ENCODE measurements at regions not wholly inside any gene's neighbourhood (a gene's known extent, or its start where the extent isn't known, plus 50 kb on each side); places are given as distances from the start of the nearest gene placed in this dataset.
"Not testable (repeated sequence)": the region's sequence is repeated elsewhere in the genome, so short reads cannot be mapped to it uniquely, and the experiment has no call there.

DNA sequence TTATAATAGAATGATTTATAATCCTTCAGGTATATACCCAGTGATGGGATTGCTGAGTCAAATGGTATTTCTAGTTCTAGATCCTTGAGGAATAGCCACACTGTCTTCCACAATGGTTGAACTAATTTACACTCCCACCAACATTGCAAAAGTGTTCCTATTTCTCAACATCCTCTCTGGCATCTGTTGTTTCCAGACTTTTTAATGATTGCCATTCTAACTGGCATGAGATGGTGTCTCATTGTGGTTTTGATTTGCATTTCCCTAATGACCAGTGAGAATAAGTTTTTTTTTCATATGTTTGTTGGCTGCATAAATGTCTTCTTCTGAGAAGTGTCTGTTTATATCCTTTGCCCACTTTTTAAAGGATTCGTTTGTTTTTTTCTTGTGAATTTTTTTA lies 615.1 kb downstream of the STK39 start:
- intact Hi-C loops (cut with DNase I); DNase-seq: not testable (repeated sequence)

GRCh38 chr2:167626961-167627360 lies 620.4 kb downstream of the STK39 start:
- no peak for DNase-seq
- intact Hi-C loops (cut with DNase I): no loop called here

GRCh38 chr2:167626301-167626700 lies 621.1 kb downstream of the STK39 start:
- intact Hi-C loops (cut with DNase I): no loop called here
- DNase-seq: no peak

DNA sequence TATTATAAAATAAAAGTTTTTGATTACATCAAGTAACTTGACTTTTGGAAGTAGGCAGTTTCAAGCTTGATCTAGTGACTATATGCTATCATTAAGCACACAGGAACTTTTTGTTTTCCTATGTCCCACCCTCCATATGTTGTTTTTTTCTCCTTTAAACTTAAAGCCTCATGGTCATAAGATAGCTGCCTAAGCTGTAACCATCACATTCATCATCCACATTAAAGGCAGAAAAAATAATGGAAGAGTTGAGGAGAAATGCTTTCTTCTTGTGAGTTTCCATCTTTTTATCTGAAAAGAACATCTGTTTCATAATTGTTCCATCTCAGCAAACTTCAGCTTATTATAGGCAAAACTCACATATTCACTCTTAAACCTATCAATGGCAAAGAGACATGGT lies 630.4 kb downstream of the STK39 start:
- intact Hi-C loops (cut with DNase I): no loop called here
- DNase-seq: no peak

GRCh38 chr2:167613471-167613870 lies 633.9 kb downstream of the STK39 start:
- intact Hi-C loops (cut with DNase I): no loop called here

GRCh38 chr2:167608487-167608886 lies 638.9 kb downstream of the STK39 start:
- DNase-seq: no peak
- intact Hi-C loops (cut with DNase I): no loop called here

More at GRCh38 chr2:167613471-167613870, 633.9 kb downstream of the STK39 start:
- DNase-seq: no peak

DNA sequence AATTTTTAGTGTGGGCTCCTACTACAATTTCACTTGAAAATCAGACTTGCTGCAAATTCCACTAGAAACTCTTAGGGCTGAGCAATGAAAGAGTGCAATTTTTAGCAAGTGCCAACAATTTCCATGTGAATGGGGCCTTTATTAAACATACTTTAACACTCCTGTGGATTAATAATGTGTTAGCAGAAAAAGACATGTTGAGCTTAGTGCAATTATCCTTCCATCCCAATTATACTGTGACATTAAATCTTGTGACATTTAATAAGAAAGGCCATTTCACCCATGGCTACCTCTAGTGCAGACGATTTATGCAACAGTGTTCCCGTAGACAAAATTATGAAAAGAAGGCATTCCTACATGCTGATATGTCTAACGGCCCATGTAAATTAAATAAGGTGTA lies 639.7 kb downstream of the STK39 start:
- DNase-seq: no peak

DNA sequence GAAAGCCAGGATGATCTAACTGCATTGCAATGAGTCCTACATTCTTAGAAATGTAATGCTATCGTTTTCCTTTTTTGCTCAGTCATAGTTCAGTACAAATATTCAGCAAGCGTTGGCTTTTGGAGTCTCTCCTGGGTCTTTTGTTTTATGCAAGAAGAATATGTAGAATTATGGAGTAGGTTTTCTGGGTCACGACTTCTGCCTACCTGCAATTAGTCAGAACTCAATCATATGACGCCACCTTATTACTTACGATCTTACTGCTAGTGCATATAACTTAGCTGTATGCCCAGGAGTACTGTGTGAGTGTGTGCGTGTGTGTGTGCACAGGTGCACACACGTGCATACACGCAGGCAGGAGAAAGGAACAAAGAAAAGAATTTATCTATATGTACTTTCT lies 640.2 kb downstream of the STK39 start:
- intact Hi-C loops (cut with DNase I): no loop called here

More for the DNA sequence above, 639.7 kb downstream of the STK39 start:
- intact Hi-C loops (cut with DNase I): no loop called here

DNA sequence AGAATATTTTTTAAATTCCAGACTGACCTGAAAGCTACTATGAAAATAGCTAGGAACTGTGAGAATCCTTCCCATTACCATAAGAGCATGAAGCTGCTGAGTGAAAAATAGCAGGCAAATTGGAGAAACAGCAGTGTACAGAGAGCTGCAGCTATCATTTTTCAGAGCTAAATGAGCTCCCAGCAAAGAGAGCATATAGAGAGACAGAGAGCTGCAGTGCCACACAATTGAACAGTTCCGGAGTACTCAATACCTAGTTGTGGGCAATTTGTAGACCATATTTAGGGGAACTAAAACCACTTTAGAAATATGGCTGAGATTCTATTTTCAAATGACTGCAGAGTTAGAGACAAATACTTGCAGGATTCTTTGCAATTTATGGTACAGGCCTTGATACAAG lies 645.3 kb downstream of the STK39 start:
- intact Hi-C loops (cut with DNase I): no loop called here
- no peak for DNase-seq

More for the DNA sequence above, 640.2 kb downstream of the STK39 start:
- DNase-seq: peak in 18 of 42 donors; percentile 2 to 56 (median 25)

DNA sequence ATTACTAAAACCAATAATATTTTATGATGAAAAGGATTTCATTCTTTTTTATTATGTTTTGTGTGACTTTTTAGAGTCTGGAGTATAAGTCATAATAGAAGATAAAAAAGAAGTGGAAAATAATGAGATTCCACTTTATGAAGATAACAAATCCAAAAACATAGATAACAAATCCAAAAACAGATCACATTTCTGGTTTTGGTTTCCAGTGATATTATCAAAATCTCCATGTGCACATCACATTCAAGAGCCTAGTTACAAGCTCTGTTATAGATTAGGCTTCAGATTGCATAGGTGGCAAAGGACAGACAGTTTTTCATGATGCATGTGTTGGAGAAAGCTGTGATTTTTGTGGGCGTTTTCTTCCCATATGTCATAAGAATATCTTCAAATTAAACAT lies 648.2 kb downstream of the STK39 start:
- no peak for DNase-seq
- intact Hi-C loops (cut with DNase I): no loop called here

DNA sequence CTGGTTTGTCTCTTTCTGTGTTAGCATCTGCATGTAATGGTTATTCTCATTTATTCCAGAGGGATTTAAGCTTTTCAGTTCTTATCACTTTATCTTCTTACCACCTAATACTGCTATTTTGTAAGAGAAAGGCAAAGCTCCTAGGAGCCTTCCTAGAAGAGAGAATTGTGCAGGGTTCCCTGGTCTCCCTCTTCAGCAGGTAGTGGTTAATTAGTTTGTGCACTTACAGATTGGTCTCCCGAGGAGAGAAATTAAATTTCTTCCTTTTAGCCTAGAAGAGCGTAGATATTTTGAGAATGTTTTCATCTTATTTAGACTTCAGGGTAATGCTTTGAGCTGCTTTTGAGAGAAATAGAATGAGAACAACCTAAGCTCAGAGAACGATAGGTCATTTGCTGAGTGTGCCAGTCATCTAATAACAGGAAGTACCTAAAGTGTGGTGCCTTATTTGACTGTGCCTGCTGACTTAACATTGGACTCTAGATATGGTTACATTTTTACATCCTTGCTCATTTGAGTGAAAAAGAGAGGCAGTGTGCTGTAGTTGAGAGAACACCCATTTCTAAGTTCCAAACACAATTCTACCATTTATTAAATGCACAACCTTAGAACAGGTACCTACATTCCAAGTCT lies 651.4 kb downstream of the STK39 start:
- intact Hi-C loops (cut with DNase I): no loop called here
- DNase-seq: no peak

DNA sequence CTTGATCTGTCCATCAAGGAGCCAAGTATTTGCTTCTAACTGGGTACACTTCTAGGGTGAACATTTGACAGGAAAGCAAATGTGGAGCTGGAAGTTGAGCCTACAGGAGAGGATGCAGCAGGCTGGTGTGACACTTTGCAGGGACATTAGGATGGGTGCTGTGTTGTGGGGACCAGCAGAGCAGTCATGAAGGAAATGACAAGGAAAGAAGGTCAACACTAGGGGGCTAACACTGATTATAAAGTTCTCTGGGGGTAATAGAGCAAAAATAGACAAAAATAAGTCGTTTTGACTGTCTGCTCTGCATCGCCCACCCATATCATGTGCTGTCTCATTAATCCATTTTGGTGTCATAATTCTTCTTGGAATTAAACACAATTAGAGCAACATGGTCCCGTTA lies 652.4 kb downstream of the STK39 start:
- intact Hi-C loops (cut with DNase I): no loop called here

DNA sequence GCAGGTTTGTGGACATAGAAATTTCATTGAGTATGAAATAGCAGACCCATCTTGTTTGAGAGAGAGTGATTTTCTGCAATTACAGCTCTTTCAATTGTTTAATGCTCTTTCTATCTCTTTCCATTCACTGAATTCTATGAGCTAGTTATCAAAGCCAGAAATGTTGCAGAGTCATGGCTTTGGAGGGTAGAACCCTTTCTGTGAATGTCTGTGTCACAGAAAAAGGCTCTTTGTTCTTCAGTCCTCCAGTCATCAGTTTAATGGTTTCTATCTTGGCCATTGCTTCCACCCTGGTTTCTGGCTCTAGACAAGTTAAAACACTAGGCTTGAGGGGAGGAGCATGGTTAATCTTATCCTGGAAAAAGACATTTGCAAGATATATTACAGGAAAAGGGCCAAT lies 655.0 kb downstream of the STK39 start:
- peak in 9 of 42 donors; percentile 10 to 58 (median 14) for DNase-seq
- intact Hi-C loops (cut with DNase I): no loop called here

More for the DNA sequence above, 652.4 kb downstream of the STK39 start:
- DNase-seq: no peak

- intact Hi-C loops (cut with DNase I): no loop called here
Observed at GRCh38 chr2:167582619-167583018, 664.8 kb downstream of the STK39 start.

DNA sequence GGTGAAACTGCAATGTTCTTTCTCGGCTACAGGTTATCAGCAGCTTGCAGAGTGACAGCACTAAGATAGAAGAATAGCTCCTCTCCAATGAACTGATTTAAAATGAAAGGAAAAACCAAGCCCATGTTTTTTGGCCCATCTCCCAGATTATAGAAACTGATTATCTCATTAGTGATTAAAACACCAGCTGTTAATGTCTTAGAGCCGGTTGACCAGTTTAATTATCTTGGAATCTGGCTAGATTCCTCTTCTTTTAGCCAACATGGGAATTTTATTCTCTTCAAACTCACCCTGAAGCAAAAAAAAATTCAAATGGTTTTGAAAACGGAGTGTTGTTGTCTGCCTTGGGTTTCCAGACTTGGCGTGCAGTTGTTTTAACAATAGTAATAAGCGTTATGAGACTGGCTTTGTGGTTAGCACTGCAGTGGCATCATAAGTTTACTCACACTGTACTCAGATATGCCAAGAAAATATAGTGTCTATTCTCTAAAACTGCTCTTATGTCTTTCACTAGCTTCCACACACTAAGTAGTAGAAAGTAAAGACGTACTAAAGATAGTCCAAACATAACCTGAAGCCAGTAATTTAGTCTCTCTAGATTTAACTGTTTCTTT lies 665.3 kb downstream of the STK39 start:
- DNase-seq: no peak

More at GRCh38 chr2:167582619-167583018, 664.8 kb downstream of the STK39 start:
- no peak for DNase-seq

DNA sequence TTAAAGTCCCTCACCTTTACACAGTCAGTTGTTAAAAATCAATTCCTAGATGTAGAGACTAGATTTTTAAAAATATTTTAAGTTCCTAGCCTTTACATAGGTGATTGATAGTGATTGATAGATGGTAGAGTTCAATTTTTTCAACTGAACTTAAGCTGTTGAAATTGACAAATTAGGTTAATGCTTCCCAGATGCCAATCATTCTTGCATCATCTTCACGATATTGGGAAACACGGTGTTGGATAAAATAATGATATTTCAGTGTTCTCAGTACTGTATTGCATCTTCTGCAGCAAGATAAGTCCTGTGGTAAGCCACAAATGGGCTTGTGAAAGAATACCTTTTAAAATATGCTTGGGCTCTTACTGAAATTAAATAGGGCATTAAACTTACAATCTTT lies 667.6 kb downstream of the STK39 start:
- no peak for DNase-seq
- intact Hi-C loops (cut with DNase I): no loop called here

More for the DNA sequence above, 665.3 kb downstream of the STK39 start:
- intact Hi-C loops (cut with DNase I): no loop called here

GRCh38 chr2:167575276-167575675 lies 672.1 kb downstream of the STK39 start:
- intact Hi-C loops (cut with DNase I): no loop called here

GRCh38 chr2:167572883-167573619 lies 674.3 kb downstream of the STK39 start:
- intact Hi-C loops (cut with DNase I): no loop called here
- DNase-seq: no peak

More at GRCh38 chr2:167575276-167575675, 672.1 kb downstream of the STK39 start:
- DNase-seq: no peak

DNA sequence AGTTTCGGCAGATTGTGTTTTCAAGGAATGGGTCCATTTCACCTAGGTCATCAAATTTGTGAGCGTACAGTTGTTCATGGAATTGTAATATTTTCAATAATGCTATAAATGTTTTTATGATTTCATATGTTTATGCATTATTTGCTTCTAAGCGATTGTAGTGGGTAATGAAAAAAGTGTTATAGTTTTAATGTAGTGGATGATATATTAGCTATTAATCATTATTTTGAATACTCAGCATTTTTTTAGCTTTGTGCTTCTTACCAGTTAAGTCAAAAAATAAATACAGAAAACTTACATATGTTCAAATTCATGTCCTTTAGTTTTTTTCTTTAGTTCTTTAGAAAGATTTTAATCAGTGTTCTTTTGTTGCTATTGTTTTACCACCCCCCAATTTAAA lies 677.0 kb downstream of the STK39 start:
- intact Hi-C loops (cut with DNase I): no loop called here
- no peak for DNase-seq

DNA sequence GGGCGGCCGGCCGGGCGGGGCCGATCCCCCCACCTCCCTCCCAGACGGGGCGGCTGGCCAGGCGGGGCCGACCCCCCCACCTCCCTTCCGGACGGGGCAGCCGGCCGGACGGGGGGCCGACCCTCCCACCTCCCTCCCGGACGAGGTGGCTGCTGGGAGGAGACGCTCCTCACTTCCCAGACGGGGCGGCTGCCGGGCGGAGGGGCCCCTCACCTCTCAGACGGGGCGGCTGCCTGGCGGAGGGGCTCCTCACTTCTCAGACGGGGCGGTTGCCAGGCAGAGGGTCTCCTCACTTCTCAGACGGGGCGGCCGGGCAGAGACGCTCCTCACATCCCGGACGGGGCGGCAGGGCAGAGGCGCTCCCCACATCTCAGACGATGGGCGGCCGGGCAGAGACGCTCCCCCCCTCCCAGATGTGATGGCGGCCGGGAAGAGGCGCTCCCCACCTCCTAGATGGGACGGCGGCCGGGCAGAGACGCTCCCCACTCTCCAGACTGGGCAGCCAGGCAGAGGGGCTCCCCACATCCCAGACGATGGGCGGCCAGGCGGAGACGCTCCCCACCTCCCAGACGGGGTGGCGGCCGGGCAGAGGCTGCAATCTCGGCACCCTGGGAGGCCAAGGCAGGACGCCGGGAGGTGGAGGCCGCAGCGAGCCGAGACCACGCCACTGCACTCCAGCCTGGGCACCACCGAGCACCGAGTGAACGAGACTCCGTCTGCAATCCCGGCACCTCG lies 675.8 kb downstream of the XIRP2 start:
- DNase-seq; intact Hi-C loops (cut with DNase I): not testable (repeated sequence)
